GM21360 (cell line): ENCODE measurements at regions not wholly inside any gene's neighbourhood (a gene's known extent, or its start where the extent isn't known, plus 50 kb on each side); places are given as distances from the start of the nearest gene placed in this dataset.
"Not testable (repeated sequence)": the region's sequence is repeated elsewhere in the genome, so short reads cannot be mapped to it uniquely, and the experiment has no call there.

Experiments
- ATAC-seq: cut with Tn5 transposase; IDR thresholded peaks from one replicate; pipeline ENCODE4 v1.9.1; 2021; ENCODE audit warnings: mild to moderate bottlenecking, moderate library complexity; ENCODE audit not compliant: unreplicated experiment

- ATAC-seq: no peak
Measured at GRCh38 chrX:117510453-117510852, 606.2 kb downstream of the KLHL13 start.

GRCh38 chrX:117508021-117508420 lies 608.6 kb downstream of the KLHL13 start:
- no peak for ATAC-seq

GRCh38 chrX:117487421-117487820 lies 629.2 kb downstream of the KLHL13 start:
- no peak for ATAC-seq

GRCh38 chrX:117483950-117484349 lies 632.7 kb downstream of the KLHL13 start:
- no peak for ATAC-seq

GRCh38 chrX:117458243-117458968 lies 658.2 kb downstream of the KLHL13 start:
- no peak for ATAC-seq

GRCh38 chrX:117455787-117456186 lies 660.8 kb downstream of the KLHL13 start:
- no peak for ATAC-seq

GRCh38 chrX:117429501-117429900 lies 687.1 kb downstream of the KLHL13 start:
- ATAC-seq: no peak

- ATAC-seq: no peak
Measured at GRCh38 chrX:117407449-117408150, 709.0 kb downstream of the KLHL13 start.

- ATAC-seq: no peak
Measured at GRCh38 chrX:117400839-117401238, 715.8 kb downstream of the KLHL13 start.

- no peak for ATAC-seq
Measured at GRCh38 chrX:117400005-117400404, 716.6 kb downstream of the KLHL13 start.

- no peak for ATAC-seq
Measured at GRCh38 chrX:117397844-117398243, 718.8 kb downstream of the KLHL13 start.

GRCh38 chrX:117394506-117395070 lies 722.0 kb downstream of the KLHL13 start:
- ATAC-seq: not testable (repeated sequence)

- not testable (repeated sequence) for ATAC-seq
Measured at GRCh38 chrX:117392360-117392759, 724.2 kb downstream of the KLHL13 start.

GRCh38 chrX:117376460-117376859 lies 740.1 kb downstream of the KLHL13 start:
- no peak for ATAC-seq

- no peak for ATAC-seq
Measured at GRCh38 chrX:117335209-117335608, 781.4 kb downstream of the KLHL13 start.

GRCh38 chrX:117327373-117327772 lies 789.2 kb downstream of the KLHL13 start:
- no peak for ATAC-seq

- ATAC-seq: no peak
Measured at GRCh38 chrX:117325706-117326105, 790.9 kb downstream of the KLHL13 start.

- ATAC-seq: no peak
Measured at GRCh38 chrX:117305168-117305766, 811.3 kb downstream of the KLHL13 start.

- ATAC-seq: no peak
Measured at GRCh38 chrX:117301086-117301485, 815.5 kb downstream of the KLHL13 start.

- ATAC-seq: no peak
Measured at GRCh38 chrX:117291760-117292159, 824.9 kb downstream of the KLHL13 start.

- no peak for ATAC-seq
Measured at GRCh38 chrX:117274965-117275364, 812.2 kb upstream of the CT83 start.
